Endothelial cell of umbilical vein (primary cell): ENCODE measurements at regions not wholly inside any gene's neighbourhood (a gene's known extent, or its start where the extent isn't known, plus 50 kb on each side); places are given as distances from the start of the nearest gene placed in this dataset.

Experiments used
- CTCF ChIP-seq, 2 donors: IDR thresholded peaks; 1 replicate in 1 of 2; 2 replicates in 1 of 2; pipeline ENCODE4 v1.5.1; 2011; ENCODE audit warnings: low read length in 2 of 2, mild to moderate bottlenecking in 2 of 2, moderate library complexity in 2 of 2, control low read depth in 1 of 2, inconsistent platforms in 1 of 2, low read depth in 1 of 2; ENCODE audit not compliant: insufficient read depth in 1 of 2; ENCODE audit errors: extremely low read depth in 1 of 2
- EZH2 ChIP-seq: IDR thresholded peaks from 2 replicates; pipeline ENCODE4 v1.6.1; 2012; ENCODE audit warnings: borderline replicate concordance, low read depth, mild to moderate bottlenecking, moderate library complexity, low read length, inconsistent platforms; ENCODE audit not compliant: severe bottlenecking
- MAX ChIP-seq: IDR thresholded peaks from 2 replicates; pipeline ENCODE4 v1.6.1; 2011; ENCODE audit not compliant: insufficient read depth, insufficient read length
- MYC ChIP-seq: IDR thresholded peaks from one replicate; pipeline ENCODE4 v1.6.1; 2011; ENCODE audit warnings: mild to moderate bottlenecking, low read depth, low read length
- POLR2A ChIP-seq: IDR thresholded peaks from 2 replicates; pipeline ENCODE4 v1.6.1; 2012; ENCODE audit warnings: low read depth, mild to moderate bottlenecking, control low read depth, low read length
- POLR2AphosphoS5 ChIP-seq: IDR thresholded peaks from 2 replicates; pipeline ENCODE4 v1.6.1; 2012; ENCODE audit warnings: low read depth, mild to moderate bottlenecking, control low read depth, low read length, moderate library complexity; ENCODE audit not compliant: insufficient read depth

DNA sequence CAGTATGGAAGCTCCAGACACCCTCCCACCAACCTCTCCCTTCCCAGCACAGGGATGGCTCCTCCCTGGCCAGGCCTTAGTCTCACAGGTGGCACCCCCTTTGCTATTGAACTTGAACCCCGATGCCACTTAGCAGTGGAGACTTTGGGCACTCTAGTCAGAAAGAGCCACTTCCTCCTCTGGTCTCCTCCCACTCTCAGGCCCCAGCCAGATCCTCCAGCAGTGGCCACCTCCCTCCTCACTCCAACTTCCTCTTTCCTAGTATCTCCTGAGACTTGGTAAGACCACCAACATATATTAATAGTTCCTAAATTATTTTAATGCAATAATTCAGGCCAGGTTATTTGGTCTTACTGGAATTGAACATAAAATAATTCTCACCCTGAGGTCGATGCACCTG, 437.2 kb upstream of the ID2 start:
- TF ChIP-seq MAX (no peak), EZH2 (no peak), CTCF (IDR thresholded peaks at IDR 0.05; ENCODE audit: extremely low read depth in 1 of 2, insufficient read depth in 1 of 2, low read depth in 1 of 2, low read length in 2 of 2) (no peak), POLR2A (no peak), MYC (no peak), POLR2AphosphoS5 (no peak)
